Mesodermal cell (in vitro differentiated cells): ENCODE measurements at regions not wholly inside any gene's neighbourhood (a gene's known extent, or its start where the extent isn't known, plus 50 kb on each side); places are given as distances from the start of the nearest gene placed in this dataset.

Source experiments
- H3K27ac ChIP-seq: 2 replicates; pipeline ENCODE4 v1.7.0; 2013; ENCODE audit warnings: mild to moderate bottlenecking, low read depth, low read length, moderate library complexity; ENCODE audit not compliant: severe bottlenecking
- H3K36me3 ChIP-seq: 2 replicates; pipeline ENCODE4 v1.7.1; 2013; ENCODE audit warnings: mild to moderate bottlenecking, low read length, moderate library complexity; ENCODE audit not compliant: control insufficient read depth, insufficient read depth
- H3K4me1 ChIP-seq: one replicate; pipeline ENCODE4 v1.7.1; 2013; ENCODE audit warnings: mild to moderate bottlenecking, low read length; ENCODE audit not compliant: insufficient read depth, control insufficient read depth, poor library complexity, severe bottlenecking
- H3K4me3 ChIP-seq: 2 replicates; pipeline ENCODE4 v1.7.0; 2013; ENCODE audit warnings: low read length, control low read depth, mild to moderate bottlenecking; ENCODE audit not compliant: insufficient read depth, poor library complexity, severe bottlenecking; ENCODE audit errors: extremely low read depth
- H3K9me3 ChIP-seq: 2 replicates; pipeline ENCODE4 v1.7.1; 2013; ENCODE audit warnings: mild to moderate bottlenecking, low read length, moderate library complexity; ENCODE audit not compliant: control insufficient read depth
- WGBS, 2 experiments: methylation state at CpG; one replicate each; pipeline ENCODE4 v1.1.5; 2013; ENCODE audit warnings: missing lambda C conversion rate in 2 of 2; ENCODE audit not compliant: insufficient coverage in 2 of 2; 5-methylcytosine and 5-hydroxymethylcytosine counted together

DNA sequence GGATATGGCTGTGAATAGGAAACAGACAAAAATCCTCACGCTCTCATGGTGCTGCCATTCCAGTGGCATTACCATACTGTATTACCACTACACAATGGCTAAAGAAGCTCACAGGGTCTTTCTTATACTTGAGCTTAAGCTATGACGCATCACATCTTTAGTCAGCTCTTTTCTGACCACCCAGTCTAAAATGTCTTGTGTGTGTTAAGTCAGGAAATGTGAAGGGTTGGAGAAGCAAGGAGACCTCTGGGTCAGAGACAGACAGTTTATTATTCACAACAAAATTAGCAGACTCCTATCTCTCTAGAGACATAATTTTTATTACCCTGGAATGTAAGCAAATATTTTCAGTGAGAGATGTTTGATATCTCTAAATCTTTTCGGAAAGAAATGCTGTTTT, 1583.2 kb upstream of the WWC1 start:
- WGBS, 2 experiments: 94 to 100% methylated on average over 1 to 2 of the region's 3 CpGs
- Histone ChIP-seq H3K27ac (no peak overlapping the region), H3K36me3 (no peaks in the 10 kb centered on the region), H3K9me3 (no peaks in the 10 kb centered on the region), H3K4me3 (no peak overlapping the region), H3K4me1 (peaks cover 5% of the 10 kb centered on the region)

DNA sequence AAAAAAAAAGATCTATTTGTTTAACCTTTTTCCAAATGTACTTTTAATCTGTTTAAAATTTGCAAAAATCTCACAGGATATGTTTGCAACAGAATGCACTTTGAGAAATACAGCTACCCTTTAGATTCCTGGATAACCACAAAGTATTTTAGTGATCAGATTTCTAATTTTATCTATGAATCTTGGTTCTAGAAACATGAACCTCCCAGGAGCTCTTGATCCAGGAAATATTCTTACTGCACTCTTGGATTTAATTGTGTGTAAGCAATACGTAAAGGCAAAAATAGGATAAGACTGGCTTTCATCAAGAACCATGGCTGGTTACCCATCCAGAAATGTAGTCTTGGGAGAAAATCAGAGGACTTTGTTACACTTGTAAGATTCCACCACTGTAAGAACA, 1581.8 kb upstream of the WWC1 start:
- no peaks in the 10 kb centered on the region for H3K36me3 ChIP-seq
- 67% methylated on average over 1 of the region's 1 CpG; no CpG with 5 or more reads in 1 of the 2 experiments for WGBS, 2 experiments
- no peak overlapping the region for H3K4me3 ChIP-seq
- H3K4me1 ChIP-seq: peaks cover 5% of the 10 kb centered on the region
- H3K27ac ChIP-seq: peak overlapping the region; percentile 91
- H3K9me3 ChIP-seq: peaks cover 4% of the 10 kb centered on the region

DNA sequence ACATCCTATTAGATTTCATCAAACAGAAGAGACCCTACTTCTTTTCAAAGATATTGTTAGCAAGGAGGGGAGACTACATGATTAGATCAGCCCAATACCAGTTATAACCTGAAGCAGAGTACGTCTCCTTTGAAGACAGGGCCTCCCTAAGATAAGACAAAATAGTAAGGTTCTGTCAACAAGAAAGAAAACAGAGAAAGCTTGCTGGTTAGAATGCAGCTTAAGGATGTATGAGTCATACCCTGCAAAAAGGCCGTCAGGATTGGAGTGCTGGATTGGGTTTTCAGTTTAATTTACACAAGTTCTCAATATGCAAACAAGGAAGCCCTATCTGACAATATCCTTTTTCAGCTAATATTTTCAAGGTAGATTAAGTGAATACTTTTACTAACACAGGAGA, 1581.2 kb upstream of the WWC1 start:
- Histone ChIP-seq H3K9me3 (peaks cover 4% of the 10 kb centered on the region), H3K36me3 (no peaks in the 10 kb centered on the region), H3K27ac (peak overlapping the region; percentile 91), H3K4me1 (peaks cover 5% of the 10 kb centered on the region), H3K4me3 (no peak overlapping the region)
- 0 to 30% methylated on average over 1 to 2 of the region's 2 CpGs for WGBS, 2 experiments

DNA sequence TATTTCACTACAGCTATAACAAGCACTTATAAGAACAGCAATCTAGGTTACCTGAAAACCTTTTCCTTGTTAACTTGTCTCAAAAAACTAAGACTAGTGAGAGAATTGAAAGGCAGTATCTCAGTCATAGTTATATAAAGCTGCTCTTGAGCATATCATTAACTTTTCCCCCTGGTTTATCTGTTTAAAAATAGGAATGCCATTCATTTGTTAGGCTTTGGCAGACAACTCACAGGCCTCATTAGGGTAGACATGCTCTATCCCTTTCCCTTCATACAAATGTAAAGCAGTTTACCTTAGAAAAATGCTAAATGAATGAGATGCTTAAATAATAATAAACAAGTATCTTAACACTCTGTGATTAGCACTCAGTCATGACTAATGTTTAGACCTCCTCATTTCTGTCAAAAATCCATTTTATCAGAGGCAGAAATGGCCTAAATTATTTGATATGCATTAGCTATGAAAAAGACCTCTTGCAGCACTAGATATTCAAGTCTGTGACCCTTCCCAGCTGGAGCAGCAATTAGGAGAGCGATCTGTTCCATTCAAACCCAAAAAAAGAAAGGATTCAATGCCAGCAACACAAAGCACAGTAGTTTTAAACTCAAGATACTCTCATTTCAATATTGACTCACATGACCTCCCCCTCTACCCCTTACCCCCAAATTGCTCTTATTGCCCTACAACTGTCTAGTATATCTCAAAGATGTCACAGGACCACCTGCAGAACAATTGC, 1578.8 kb upstream of the WWC1 start:
- Histone ChIP-seq H3K27ac (no peak overlapping the region), H3K9me3 (peaks cover 4% of the 10 kb centered on the region), H3K4me3 (no peak overlapping the region), H3K4me1 (peaks cover 5% of the 10 kb centered on the region), H3K36me3 (no peaks in the 10 kb centered on the region)
- WGBS, 2 experiments: 33 to 56% methylated on average over 1 of the region's 1 CpG

DNA sequence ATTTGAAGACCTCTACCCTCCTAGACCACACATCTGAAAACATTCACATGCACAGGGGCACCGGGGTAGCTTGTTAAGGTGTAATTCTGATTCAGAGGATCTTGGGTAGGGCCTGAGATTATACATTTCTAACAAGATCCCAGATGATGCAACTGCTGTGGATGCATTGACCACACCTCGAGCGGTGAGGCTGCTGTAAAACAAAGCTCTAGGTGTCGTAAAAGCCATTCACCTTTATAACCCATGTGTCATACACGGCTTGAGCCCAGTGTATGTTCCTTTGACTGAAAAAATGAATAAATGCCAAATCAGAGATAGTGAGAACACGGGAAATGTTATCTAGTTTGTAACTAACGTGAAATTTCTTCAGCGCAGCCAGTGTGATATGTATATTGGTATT, 1578.2 kb upstream of the WWC1 start:
- peaks cover 5% of the 10 kb centered on the region for H3K4me1 ChIP-seq
- H3K36me3 ChIP-seq: no peaks in the 10 kb centered on the region
- peaks cover 4% of the 10 kb centered on the region for H3K9me3 ChIP-seq
- H3K4me3 ChIP-seq: no peak overlapping the region
- 93 to 98% methylated on average over 4 to 6 of the region's 8 CpGs for WGBS, 2 experiments
- H3K27ac ChIP-seq: no peak overlapping the region

DNA sequence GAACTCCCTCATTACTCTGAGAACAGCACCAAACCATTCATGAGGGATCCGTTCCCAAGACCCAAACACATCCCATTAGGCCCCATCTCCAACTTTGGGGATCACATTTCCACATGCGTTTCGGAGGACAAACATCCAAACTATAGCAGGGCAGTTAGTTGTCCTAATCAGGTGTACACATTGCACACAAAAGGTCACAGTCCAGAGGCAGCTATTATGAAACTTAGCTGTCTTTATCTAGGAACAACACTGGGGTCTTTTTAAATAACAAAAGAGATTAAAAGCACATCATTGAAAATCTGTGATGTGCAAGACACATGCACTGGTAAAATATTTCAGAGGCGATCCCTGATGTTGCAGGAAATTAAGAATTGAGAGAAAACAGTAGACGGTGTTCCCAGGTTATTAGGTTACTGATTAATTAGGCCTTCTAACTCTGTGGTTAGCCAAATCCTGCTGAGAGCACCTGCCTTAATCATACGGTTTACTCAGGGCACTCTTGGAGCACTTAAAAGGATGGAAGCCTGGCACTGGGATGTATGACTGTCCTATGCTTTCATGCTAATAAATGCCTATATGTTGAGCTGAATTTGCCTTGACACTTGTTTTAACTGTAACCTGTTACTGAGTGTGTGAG, 1574.5 kb upstream of the WWC1 start:
- Histone ChIP-seq H3K9me3 (peaks cover 4% of the 10 kb centered on the region), H3K27ac (no peak overlapping the region), H3K36me3 (no peaks in the 10 kb centered on the region), H3K4me1 (peaks cover 14% of the 10 kb centered on the region), H3K4me3 (no peak overlapping the region)
- WGBS, 2 experiments: 88 to 95% methylated on average over 4 to 6 of the region's 6 CpGs

DNA sequence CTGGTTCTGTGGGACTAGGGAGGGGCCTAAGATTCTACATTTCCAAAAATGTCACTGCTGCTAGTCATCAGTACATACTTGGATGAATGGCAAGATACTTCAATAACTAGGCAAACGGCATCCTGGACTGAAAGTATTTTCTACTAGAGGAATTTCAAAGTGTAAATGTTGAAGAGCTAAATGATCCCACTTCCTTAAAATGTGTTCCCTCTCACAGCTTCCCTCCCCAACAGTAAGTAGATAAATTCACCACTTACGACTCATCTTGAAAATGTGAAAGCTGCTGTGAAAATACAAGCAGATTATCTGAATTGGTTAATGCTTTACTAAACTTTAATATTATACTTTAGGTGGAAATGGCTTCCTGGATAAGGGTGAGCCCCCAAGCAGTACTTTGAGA, 1571.5 kb upstream of the WWC1 start:
- no peaks in the 10 kb centered on the region for H3K9me3 ChIP-seq
- peak overlapping the region; percentile 26 for H3K27ac ChIP-seq
- no peak overlapping the region for H3K4me3 ChIP-seq
- H3K36me3 ChIP-seq: no peaks in the 10 kb centered on the region
- peaks cover 21% of the 10 kb centered on the region for H3K4me1 ChIP-seq
- WGBS, 2 experiments: no CpG with 5 or more reads among the region's 2 CpGs

DNA sequence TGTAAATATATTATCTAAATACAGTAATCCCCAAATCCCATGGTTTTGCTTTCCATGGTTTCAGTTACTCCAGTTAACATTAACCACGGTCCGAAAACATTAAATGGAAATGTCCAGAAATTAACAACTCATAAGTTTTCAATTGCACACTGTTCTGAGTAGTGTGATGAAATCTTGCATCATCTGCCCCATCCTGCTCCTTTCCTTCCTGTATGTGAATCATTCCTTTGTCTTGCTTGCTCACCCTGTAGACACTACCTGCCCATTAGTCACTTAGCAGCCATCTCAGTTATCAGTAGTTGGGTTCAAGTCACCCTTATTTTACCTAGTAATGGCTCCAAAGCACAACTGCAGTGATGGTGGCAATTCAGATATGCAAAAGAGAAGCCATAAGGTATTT, 1568.5 kb upstream of the WWC1 start:
- no peak overlapping the region for H3K4me3 ChIP-seq
- no peaks in the 10 kb centered on the region for H3K9me3 ChIP-seq
- H3K4me1 ChIP-seq: peaks cover 25% of the 10 kb centered on the region
- WGBS, 2 experiments: no CpG with 5 or more reads among the region's 2 CpGs
- peak overlapping the region; percentile 78 for H3K27ac ChIP-seq
- no peaks in the 10 kb centered on the region for H3K36me3 ChIP-seq

DNA sequence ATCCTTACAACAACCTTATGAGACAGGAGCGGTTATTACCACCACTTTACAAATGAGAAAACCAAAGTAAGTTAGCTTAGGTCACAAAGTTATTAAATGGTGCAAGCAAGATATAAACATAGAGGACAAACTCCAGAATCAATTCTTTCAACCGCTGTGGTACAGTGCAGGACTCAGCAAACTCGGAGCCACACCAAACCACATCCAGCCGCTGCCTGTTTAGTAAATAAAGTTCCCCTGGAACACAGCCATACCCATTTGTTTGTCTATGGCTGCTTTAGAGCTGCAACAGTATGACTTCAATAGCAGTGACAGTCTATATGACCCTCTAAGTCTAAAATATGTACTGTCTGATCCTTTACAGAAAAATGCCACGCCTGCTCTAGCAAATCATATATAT, 1567.2 kb upstream of the WWC1 start:
- WGBS, 2 experiments: 93 to 96% methylated on average over 3 of the region's 5 CpGs
- no peak overlapping the region for H3K4me3 ChIP-seq

DNA sequence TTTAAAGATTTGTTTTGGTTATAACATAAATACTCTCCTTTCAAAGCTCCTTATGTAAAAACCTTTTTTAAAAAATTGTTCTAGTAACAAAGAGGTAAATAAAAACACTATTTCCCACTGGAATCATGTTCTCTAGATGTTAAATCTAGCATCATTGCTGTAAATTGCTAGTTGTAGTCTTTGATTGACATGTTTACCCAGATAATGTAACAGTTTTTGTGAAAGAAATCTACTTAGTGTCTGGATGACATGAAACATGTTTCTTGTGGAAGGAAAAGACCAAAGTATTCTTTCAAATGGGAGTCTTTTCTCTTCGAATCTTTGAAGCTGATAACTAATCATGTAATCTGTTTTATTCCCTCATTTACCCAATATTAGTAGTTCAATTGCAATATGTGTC, 1565.9 kb upstream of the WWC1 start:
- H3K9me3 ChIP-seq: no peaks in the 10 kb centered on the region
- H3K4me1 ChIP-seq: peaks cover 13% of the 10 kb centered on the region
- H3K36me3 ChIP-seq: no peaks in the 10 kb centered on the region
- H3K27ac ChIP-seq: no peak overlapping the region
- H3K4me3 ChIP-seq: no peak overlapping the region
- no CpG with 5 or more reads among the region's 1 CpG for WGBS, 2 experiments

More for the DNA sequence above, 1567.2 kb upstream of the WWC1 start:
- no peak overlapping the region for H3K27ac ChIP-seq
- no peaks in the 10 kb centered on the region for H3K9me3 ChIP-seq
- no peaks in the 10 kb centered on the region for H3K36me3 ChIP-seq
- peaks cover 23% of the 10 kb centered on the region for H3K4me1 ChIP-seq

DNA sequence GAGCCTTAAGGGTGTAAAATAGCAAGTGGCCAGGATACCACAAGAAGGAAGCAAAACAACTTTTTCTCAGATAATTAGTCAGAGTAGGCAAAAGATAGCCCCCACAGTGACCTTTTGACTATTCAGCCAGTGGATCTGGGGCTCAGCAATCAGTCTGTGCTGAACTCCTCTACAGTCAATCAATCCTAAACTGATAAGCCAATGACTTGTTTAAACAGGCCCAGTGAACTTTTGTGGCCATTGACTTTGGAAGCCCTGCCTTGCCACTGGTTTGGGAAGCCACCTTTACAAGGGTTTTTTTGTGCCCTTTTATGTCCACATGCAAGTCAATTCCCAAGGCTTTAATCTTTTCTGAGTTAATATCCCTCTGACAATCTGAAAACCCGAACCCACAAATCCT, 1565.0 kb upstream of the WWC1 start:
- WGBS, 2 experiments: 83 to 100% methylated on average over 1 of the region's 1 CpG

More for the DNA sequence above, 1565.0 kb upstream of the WWC1 start:
- peak overlapping the region; percentile 44 for H3K27ac ChIP-seq
- no peaks in the 10 kb centered on the region for H3K9me3 ChIP-seq
- H3K4me1 ChIP-seq: peaks cover 13% of the 10 kb centered on the region
- H3K36me3 ChIP-seq: no peaks in the 10 kb centered on the region
- no peak overlapping the region for H3K4me3 ChIP-seq
